ENCODE measurements at regions not wholly inside any gene's neighbourhood (a gene's known extent, or its start where the extent isn't known, plus 50 kb on each side); places are given as distances from the start of the nearest gene placed in this dataset.

- DNase-seq, result no peak
- Histone ChIP-seq H3K4me1 (ENCODE audit: control insufficient read depth, insufficient read depth, low read length) (no peaks in the 10 kb centered on the region), H3K27me3 (ENCODE audit: control insufficient read depth, insufficient read depth, low read length) (no peaks in the 10 kb centered on the region), H3K9me3 (ENCODE audit: control insufficient read depth, low read depth, low read length) (no peaks in the 10 kb centered on the region), H3K4me3 (ENCODE audit: low read length) (no peak overlapping the region), H3K36me3 (ENCODE audit: control insufficient read depth, insufficient read depth, low read length) (no peaks in the 10 kb centered on the region), H3K27ac (ENCODE audit: low read length) (no peak overlapping the region)
- no CpG with 5 or more reads among the region's 2 CpGs for WGBS (ENCODE audit: insufficient coverage, low lambda C conversion rate)
Observed at GRCh38 chr17:13943909-13944308, 125.4 kb upstream of the COX10 start.

GRCh38 chr17:13947499-13947898 is 121.8 kb upstream of the COX10 start:
- no peak for DNase-seq
- no peak overlapping the region for H3K27ac ChIP-seq (ENCODE audit: low read length)
- no peaks in the 10 kb centered on the region for H3K27me3 ChIP-seq (ENCODE audit: control insufficient read depth, insufficient read depth, low read length)
- H3K36me3 ChIP-seq (ENCODE audit: control insufficient read depth, insufficient read depth, low read length), result no peaks in the 10 kb centered on the region
- H3K9me3 ChIP-seq (ENCODE audit: control insufficient read depth, low read depth, low read length), result no peaks in the 10 kb centered on the region
- H3K4me1 ChIP-seq (ENCODE audit: control insufficient read depth, insufficient read depth, low read length), result no peaks in the 10 kb centered on the region
- no peak overlapping the region for H3K4me3 ChIP-seq (ENCODE audit: low read length)
- WGBS (ENCODE audit: insufficient coverage, low lambda C conversion rate), result 90% methylated on average over 2 of the region's 6 CpGs

- WGBS (ENCODE audit: insufficient coverage, low lambda C conversion rate), result no CpG with 5 or more reads among the region's 4 CpGs
- Histone ChIP-seq H3K4me3 (ENCODE audit: low read length) (no peak overlapping the region), H3K4me1 (ENCODE audit: control insufficient read depth, insufficient read depth, low read length) (no peaks in the 10 kb centered on the region), H3K27me3 (ENCODE audit: control insufficient read depth, insufficient read depth, low read length) (no peaks in the 10 kb centered on the region), H3K36me3 (ENCODE audit: control insufficient read depth, insufficient read depth, low read length) (no peaks in the 10 kb centered on the region), H3K27ac (ENCODE audit: low read length) (no peak overlapping the region), H3K9me3 (ENCODE audit: control insufficient read depth, low read depth, low read length) (no peaks in the 10 kb centered on the region)
- DNase-seq, result no peak
Observed at GRCh38 chr17:13952009-13952750, 117.1 kb upstream of the COX10 start.

- no CpG with 5 or more reads among the region's 1 CpG for WGBS (ENCODE audit: insufficient coverage, low lambda C conversion rate)
- H3K27ac ChIP-seq (ENCODE audit: low read length), result no peak overlapping the region
- H3K9me3 ChIP-seq (ENCODE audit: control insufficient read depth, low read depth, low read length), result no peaks in the 10 kb centered on the region
- H3K27me3 ChIP-seq (ENCODE audit: control insufficient read depth, insufficient read depth, low read length), result no peaks in the 10 kb centered on the region
- no peak for DNase-seq
- H3K4me1 ChIP-seq (ENCODE audit: control insufficient read depth, insufficient read depth, low read length), result no peaks in the 10 kb centered on the region
- H3K4me3 ChIP-seq (ENCODE audit: low read length), result no peak overlapping the region
- H3K36me3 ChIP-seq (ENCODE audit: control insufficient read depth, insufficient read depth, low read length), result no peaks in the 10 kb centered on the region
Observed at GRCh38 chr17:13953841-13954240, 115.5 kb upstream of the COX10 start.

GRCh38 chr17:13957636-13958035 is 111.7 kb upstream of the COX10 start:
- Histone ChIP-seq H3K4me3 (ENCODE audit: low read length) (no peak overlapping the region), H3K9me3 (ENCODE audit: control insufficient read depth, low read depth, low read length) (no peaks in the 10 kb centered on the region), H3K27ac (ENCODE audit: low read length) (no peak overlapping the region), H3K27me3 (ENCODE audit: control insufficient read depth, insufficient read depth, low read length) (no peaks in the 10 kb centered on the region), H3K36me3 (ENCODE audit: control insufficient read depth, insufficient read depth, low read length) (no peaks in the 10 kb centered on the region), H3K4me1 (ENCODE audit: control insufficient read depth, insufficient read depth, low read length) (no peaks in the 10 kb centered on the region)
- DNase-seq, result no peak
- no CpG with 5 or more reads among the region's 3 CpGs for WGBS (ENCODE audit: insufficient coverage, low lambda C conversion rate)

GRCh38 chr17:13958773-13959172 is 110.5 kb upstream of the COX10 start:
- Histone ChIP-seq H3K4me1 (ENCODE audit: control insufficient read depth, insufficient read depth, low read length) (no peaks in the 10 kb centered on the region), H3K9me3 (ENCODE audit: control insufficient read depth, low read depth, low read length) (no peaks in the 10 kb centered on the region), H3K4me3 (ENCODE audit: low read length) (no peak overlapping the region), H3K27ac (ENCODE audit: low read length) (no peak overlapping the region), H3K36me3 (ENCODE audit: control insufficient read depth, insufficient read depth, low read length) (no peaks in the 10 kb centered on the region), H3K27me3 (ENCODE audit: control insufficient read depth, insufficient read depth, low read length) (no peaks in the 10 kb centered on the region)
- 71% methylated on average over 2 of the region's 4 CpGs for WGBS (ENCODE audit: insufficient coverage, low lambda C conversion rate)
- DNase-seq, result no peak

GRCh38 chr17:13961265-13961664 is 108.0 kb upstream of the COX10 start:
- H3K4me1 ChIP-seq (ENCODE audit: control insufficient read depth, insufficient read depth, low read length), result no peaks in the 10 kb centered on the region
- no peak overlapping the region for H3K27ac ChIP-seq (ENCODE audit: low read length)
- no peak for DNase-seq
- no peaks in the 10 kb centered on the region for H3K9me3 ChIP-seq (ENCODE audit: control insufficient read depth, low read depth, low read length)
- H3K27me3 ChIP-seq (ENCODE audit: control insufficient read depth, insufficient read depth, low read length), result peaks cover 2% of the 10 kb centered on the region
- WGBS (ENCODE audit: insufficient coverage, low lambda C conversion rate), result no CpG with 5 or more reads among the region's 4 CpGs
- H3K4me3 ChIP-seq (ENCODE audit: low read length), result no peak overlapping the region
- no peaks in the 10 kb centered on the region for H3K36me3 ChIP-seq (ENCODE audit: control insufficient read depth, insufficient read depth, low read length)

GRCh38 chr17:13962716-13963240 is 106.5 kb upstream of the COX10 start:
- H3K4me3 ChIP-seq (ENCODE audit: low read length), result no peak overlapping the region
- H3K36me3 ChIP-seq (ENCODE audit: control insufficient read depth, insufficient read depth, low read length), result no peaks in the 10 kb centered on the region
- peaks cover 2% of the 10 kb centered on the region for H3K27me3 ChIP-seq (ENCODE audit: control insufficient read depth, insufficient read depth, low read length)
- H3K4me1 ChIP-seq (ENCODE audit: control insufficient read depth, insufficient read depth, low read length), result no peaks in the 10 kb centered on the region
- H3K27ac ChIP-seq (ENCODE audit: low read length), result no peak overlapping the region
- peak in 1 of 2 donors; percentile 8 for DNase-seq
- no peaks in the 10 kb centered on the region for H3K9me3 ChIP-seq (ENCODE audit: control insufficient read depth, low read depth, low read length)
- no CpG with 5 or more reads among the region's 2 CpGs for WGBS (ENCODE audit: insufficient coverage, low lambda C conversion rate)

- no peaks in the 10 kb centered on the region for H3K4me1 ChIP-seq (ENCODE audit: control insufficient read depth, insufficient read depth, low read length)
- no peaks in the 10 kb centered on the region for H3K36me3 ChIP-seq (ENCODE audit: control insufficient read depth, insufficient read depth, low read length)
- H3K4me3 ChIP-seq (ENCODE audit: low read length), result no peak overlapping the region
- WGBS (ENCODE audit: insufficient coverage, low lambda C conversion rate), result 83% methylated on average over 2 of the region's 7 CpGs
- peaks cover 2% of the 10 kb centered on the region for H3K27me3 ChIP-seq (ENCODE audit: control insufficient read depth, insufficient read depth, low read length)
- no peak for DNase-seq
- H3K27ac ChIP-seq (ENCODE audit: low read length), result no peak overlapping the region
- no peaks in the 10 kb centered on the region for H3K9me3 ChIP-seq (ENCODE audit: control insufficient read depth, low read depth, low read length)
Observed at GRCh38 chr17:13967416-13967815, 101.9 kb upstream of the COX10 start.

- 80% methylated on average over 2 of the region's 5 CpGs for WGBS (ENCODE audit: insufficient coverage, low lambda C conversion rate)
- Histone ChIP-seq H3K4me3 (ENCODE audit: low read length) (no peak overlapping the region), H3K36me3 (ENCODE audit: control insufficient read depth, insufficient read depth, low read length) (no peaks in the 10 kb centered on the region), H3K27ac (ENCODE audit: low read length) (no peak overlapping the region), H3K4me1 (ENCODE audit: control insufficient read depth, insufficient read depth, low read length) (no peaks in the 10 kb centered on the region), H3K9me3 (ENCODE audit: control insufficient read depth, low read depth, low read length) (no peaks in the 10 kb centered on the region), H3K27me3 (ENCODE audit: control insufficient read depth, insufficient read depth, low read length) (no peaks in the 10 kb centered on the region)
- DNase-seq, result no peak
Observed at GRCh38 chr17:13970531-13970930, 98.8 kb upstream of the COX10 start.
